Hepatocyte (in vitro differentiated cells): ENCODE measurements at regions not wholly inside any gene's neighbourhood (a gene's known extent, or its start where the extent isn't known, plus 50 kb on each side); places are given as distances from the start of the nearest gene placed in this dataset.

ENCODE experiments used
- EZH2 ChIP-seq: fragments of 200-600 bp; sonication (generic); IDR thresholded peaks from 2 replicates; pipeline ENCODE4 v1.6.1; 2016; ENCODE audit warnings: antibody characterized with exemption, mild to moderate bottlenecking, borderline replicate concordance
- TF ChIP-seq, protein P1 (sequence below): fragments of 200-600 bp; sonication (generic); IDR thresholded peaks from 2 replicates; pipeline ENCODE4 v1.5.1; 2016; ENCODE audit warnings: antibody characterized with exemption, mild to moderate bottlenecking; ENCODE audit not compliant: poor library complexity

DNA sequence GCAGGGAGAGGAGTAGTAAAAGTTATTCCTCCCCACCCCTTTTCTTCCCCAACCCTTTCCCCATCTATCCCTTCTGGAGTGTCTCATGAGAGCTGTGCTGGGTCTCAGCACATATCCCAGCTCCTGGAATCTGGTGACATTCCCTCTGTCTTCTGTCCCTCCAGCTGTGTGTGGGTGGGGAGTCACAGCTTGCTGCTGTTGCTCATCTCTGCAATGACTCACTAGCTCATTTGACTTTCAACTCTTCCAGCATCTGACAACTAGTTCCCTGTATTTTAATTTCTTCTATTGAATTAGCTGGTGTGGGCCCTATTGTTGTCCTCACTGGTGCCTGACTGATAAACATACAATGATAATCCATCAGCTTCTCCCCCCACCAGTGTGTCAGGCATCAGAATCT lies 198.9 kb upstream of the AUTS2 start:
- TF ChIP-seq, protein P1, sequence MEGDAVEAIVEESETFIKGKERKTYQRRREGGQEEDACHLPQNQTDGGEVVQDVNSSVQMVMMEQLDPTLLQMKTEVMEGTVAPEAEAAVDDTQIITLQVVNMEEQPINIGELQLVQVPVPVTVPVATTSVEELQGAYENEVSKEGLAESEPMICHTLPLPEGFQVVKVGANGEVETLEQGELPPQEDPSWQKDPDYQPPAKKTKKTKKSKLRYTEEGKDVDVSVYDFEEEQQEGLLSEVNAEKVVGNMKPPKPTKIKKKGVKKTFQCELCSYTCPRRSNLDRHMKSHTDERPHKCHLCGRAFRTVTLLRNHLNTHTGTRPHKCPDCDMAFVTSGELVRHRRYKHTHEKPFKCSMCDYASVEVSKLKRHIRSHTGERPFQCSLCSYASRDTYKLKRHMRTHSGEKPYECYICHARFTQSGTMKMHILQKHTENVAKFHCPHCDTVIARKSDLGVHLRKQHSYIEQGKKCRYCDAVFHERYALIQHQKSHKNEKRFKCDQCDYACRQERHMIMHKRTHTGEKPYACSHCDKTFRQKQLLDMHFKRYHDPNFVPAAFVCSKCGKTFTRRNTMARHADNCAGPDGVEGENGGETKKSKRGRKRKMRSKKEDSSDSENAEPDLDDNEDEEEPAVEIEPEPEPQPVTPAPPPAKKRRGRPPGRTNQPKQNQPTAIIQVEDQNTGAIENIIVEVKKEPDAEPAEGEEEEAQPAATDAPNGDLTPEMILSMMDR = no peak
- no peak for TF ChIP-seq EZH2
